ENCODE measurements at regions not wholly inside any gene's neighbourhood (a gene's known extent, or its start where the extent isn't known, plus 50 kb on each side); places are given as distances from the start of the nearest gene placed in this dataset.

DNA sequence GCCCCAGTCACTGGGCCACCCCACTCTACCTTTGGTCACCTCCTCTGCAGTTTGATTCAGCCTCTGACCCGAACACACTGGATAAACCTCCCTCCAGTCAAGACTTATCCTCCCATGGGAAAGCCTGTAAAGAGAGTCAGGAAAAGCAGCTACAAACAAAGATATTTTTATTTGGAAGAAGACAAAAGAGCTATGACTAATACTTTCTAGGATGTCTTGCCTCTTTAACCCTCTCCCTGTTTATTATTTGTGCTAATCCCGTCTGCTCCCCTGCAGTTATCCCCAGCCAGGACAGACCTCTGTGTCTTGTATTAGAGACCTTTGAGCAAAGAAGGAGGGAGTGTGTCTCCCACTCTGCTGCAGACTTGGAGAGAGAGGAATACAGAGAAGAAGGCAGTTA, 178.3 kb downstream of the EFNB2 start:
- TF ChIP-seq, protein P1, sequence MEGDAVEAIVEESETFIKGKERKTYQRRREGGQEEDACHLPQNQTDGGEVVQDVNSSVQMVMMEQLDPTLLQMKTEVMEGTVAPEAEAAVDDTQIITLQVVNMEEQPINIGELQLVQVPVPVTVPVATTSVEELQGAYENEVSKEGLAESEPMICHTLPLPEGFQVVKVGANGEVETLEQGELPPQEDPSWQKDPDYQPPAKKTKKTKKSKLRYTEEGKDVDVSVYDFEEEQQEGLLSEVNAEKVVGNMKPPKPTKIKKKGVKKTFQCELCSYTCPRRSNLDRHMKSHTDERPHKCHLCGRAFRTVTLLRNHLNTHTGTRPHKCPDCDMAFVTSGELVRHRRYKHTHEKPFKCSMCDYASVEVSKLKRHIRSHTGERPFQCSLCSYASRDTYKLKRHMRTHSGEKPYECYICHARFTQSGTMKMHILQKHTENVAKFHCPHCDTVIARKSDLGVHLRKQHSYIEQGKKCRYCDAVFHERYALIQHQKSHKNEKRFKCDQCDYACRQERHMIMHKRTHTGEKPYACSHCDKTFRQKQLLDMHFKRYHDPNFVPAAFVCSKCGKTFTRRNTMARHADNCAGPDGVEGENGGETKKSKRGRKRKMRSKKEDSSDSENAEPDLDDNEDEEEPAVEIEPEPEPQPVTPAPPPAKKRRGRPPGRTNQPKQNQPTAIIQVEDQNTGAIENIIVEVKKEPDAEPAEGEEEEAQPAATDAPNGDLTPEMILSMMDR (IDR thresholded peaks at IDR 0.05), result no peak
- no peak for TF ChIP-seq POLR2A (IDR thresholded peaks at IDR 0.05)

Measured in thyroid gland (tissue), 4 donors.